ENCODE measurements at regions not wholly inside any gene's neighbourhood (a gene's known extent, or its start where the extent isn't known, plus 50 kb on each side); places are given as distances from the start of the nearest gene placed in this dataset.

GRCh38 chr1:240001177-240001740 is 90.4 kb upstream of the FMN2 start:
- no peak for DNase-seq

- no peak for DNase-seq
These were observed 87.5 kb upstream of the FMN2 start for GRCh38 chr1:240004086-240004749.

DNA sequence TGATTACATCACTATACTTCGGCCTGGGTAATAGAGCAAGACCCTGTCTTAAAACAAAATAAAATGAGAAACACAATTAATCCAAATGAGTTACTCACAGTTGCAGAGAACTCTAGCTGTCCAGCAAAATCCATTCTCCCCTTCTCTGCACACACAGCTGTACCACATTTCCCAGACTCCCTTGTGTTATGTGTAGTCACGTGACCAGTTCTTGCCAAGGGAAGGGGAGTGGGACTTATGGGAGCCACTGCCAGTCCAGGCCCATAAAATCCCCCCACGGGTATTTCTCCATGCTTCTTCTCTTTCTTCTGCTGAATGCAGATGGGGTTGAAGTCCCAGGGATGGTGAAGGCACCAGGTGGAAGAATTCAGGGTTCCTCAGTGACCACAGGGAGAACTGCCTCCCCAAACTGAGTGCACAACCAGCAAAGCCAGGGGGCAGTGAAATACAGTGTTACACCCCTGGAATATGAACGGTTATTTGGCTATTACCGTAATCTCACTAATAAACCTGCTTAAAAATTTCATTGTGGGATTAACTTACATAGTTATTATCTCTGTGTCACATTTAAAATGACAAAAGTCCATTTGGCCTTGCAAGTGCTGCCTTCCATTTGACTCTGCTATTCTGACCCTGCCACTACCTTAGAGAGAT is 85.6 kb upstream of the FMN2 start:
- no peak for DNase-seq

GRCh38 chr1:240008298-240008697 is 83.4 kb upstream of the FMN2 start:
- no peak for DNase-seq

DNA sequence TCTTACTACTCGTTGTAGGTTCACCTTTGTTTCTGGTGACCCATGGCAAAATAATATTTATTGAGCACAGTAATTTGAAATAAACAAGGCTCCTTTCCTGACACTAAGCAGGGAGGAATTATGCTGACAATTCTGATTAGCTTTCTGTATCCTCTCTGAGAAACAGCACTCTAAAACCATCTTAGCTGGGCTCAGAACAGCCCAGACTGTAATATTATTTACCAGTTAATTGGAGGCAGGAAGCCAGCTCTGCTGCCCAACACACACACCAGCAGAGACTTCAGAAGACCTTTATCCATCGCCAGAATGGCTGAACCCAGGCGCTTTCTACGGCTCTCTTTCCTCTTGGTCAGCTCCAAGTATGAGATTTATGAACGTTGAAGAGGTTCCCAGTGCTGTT is 77.6 kb upstream of the FMN2 start:
- no peak for DNase-seq

DNA sequence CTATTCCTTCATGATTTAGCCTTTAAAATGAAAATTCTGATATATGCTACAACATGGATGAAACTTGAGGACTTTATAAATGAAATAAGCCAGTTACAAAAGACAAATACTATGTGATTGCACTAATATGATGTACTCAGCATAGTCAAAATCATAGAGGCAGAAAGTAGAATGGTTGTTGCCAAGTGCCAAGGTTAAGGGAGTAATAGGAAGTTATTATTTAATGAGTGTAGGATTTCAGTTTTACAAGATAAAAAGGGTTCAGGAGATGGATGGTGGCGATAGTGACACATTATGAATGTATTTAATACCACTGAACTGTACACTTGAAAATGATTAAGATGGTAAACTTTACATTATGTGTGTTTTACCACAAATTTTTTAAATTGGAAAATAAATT is 73.1 kb upstream of the FMN2 start:
- DNase-seq: no peak

DNA sequence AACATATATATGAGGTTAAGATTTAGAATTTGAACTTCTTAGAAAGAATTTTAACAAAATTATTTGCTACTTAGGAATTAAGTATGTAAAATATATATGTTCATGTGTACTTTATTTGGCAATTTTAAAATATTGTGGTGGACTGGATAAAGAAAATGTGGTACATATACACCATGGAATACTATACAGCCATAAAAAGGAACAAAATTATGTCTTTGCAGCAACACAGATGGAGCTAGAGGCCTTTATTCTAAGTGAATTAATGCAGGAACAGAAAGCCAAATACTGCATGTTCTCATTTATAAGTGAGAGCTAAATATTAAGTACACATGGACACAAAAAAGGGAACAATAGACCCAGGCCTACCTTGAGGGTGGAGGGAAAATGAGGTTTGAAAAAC is 72.2 kb upstream of the FMN2 start:
- no peak for DNase-seq

- no peak for DNase-seq
These were observed 70.8 kb upstream of the FMN2 start for GRCh38 chr1:240020871-240021270.

DNA sequence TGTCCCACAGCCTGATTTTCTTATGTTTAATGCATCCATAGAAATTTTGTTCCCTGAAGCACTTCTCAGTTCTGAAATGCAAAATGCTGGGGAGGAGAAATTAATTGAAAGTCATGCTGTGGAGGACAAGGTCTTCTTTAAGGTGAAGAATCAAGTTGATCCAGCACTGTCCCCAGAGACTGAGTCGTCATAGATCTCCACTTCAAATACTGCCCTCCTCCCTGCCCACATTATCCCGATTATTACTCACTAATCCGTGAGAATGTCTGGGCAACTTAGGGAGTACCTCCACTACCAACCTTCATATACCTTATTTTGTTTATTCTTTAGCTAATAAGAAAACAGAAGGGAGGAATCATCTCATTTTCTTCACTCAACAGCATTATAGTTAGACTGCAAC is 70.0 kb upstream of the FMN2 start:
- DNase-seq: no peak

DNA sequence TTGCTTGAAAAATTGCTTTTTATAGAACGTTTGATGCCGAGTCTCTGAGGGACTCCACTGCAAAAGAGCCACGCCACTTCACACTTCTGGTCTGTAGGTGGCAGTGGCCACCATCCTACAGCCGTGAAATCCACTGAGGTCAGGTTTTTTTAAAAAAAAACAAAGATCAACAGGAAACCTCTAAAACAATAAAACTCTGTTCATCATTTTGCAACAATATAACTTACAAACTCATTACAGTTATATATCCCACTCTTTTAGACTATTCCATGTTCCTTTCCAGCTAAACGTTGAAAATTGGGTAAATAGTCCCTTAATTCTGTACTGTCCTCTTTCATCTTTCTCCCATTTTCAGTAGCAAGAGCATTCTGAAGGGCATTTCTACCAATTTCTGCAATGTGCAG is 64.6 kb upstream of the FMN2 start:
- no peak for DNase-seq

DNA sequence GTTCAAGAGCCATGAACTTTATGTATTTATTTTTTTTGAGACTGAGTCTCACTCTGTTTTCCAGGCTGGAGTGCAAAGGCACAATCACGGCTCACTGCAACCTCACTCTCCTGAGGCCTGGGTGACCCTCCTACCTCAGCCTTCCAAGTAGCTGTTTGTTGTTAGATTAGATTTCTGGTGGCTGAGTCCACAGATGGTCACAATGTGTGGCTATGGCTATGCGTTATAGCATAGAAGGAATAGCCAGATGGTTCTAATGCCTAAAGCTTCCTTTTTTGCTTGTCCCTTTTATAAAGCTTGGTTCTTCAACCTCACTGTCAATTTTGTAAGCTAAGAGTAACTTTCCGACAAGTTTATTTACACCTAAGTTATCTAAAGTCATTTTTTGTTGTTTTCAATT is 62.3 kb upstream of the FMN2 start:
- DNase-seq: no peak

DNA sequence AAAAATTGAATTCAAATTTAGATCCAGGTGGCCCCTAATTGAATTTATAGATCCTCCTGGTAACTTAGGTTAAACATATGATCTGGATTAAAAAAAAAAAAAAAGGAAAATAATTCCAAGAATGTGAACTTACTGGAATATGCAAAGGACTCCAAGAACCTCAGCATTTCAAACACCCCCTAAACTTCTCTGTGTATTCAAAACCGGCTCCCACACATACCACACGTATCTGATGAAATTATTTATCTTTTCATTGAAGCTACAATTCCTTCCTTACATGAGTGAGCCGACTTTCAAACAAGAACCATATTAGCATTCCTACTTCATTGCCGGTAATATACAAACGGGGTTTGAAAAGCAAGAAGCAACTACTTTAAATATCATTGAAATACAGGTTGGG is 61.4 kb upstream of the FMN2 start:
- no peak for DNase-seq

- DNase-seq: no peak
These were observed 60.7 kb upstream of the FMN2 start for GRCh38 chr1:240031009-240031408.

GRCh38 chr1:240031414-240031813 is 60.3 kb upstream of the FMN2 start:
- no peak for DNase-seq

- no peak for DNase-seq
These were observed 58.3 kb upstream of the FMN2 start for GRCh38 chr1:240033406-240033805.

GRCh38 chr1:240036526-240036925 is 55.2 kb upstream of the FMN2 start:
- DNase-seq: no peak

All from activated T-cell treated with anti-CD3 and anti-CD28 coated beads for 4 hours (primary cell).